Chondrocyte (in vitro differentiated cells): ENCODE measurements at regions not wholly inside any gene's neighbourhood (a gene's known extent, or its start where the extent isn't known, plus 50 kb on each side); places are given as distances from the start of the nearest gene placed in this dataset.

Experiments used
- DNase-seq: peaks from one replicate; pipeline ENCODE4 v3.0.0; 2021; ENCODE audit warnings: mixed read lengths, low spot score
- H3K27ac Mint-ChIP-seq: one replicate; pipeline ENCODE4 v1.8.0; 2021; ENCODE audit warnings: mild to moderate bottlenecking, moderate library complexity, mixed read lengths; ENCODE audit not compliant: unreplicated experiment
- H3K27me3 Mint-ChIP-seq: 2 replicates; pipeline ENCODE4 v1.8.0; 2021; ENCODE audit warnings: low read depth, mixed read lengths
- H3K36me3 Mint-ChIP-seq: 2 replicates; pipeline ENCODE4 v1.8.0; 2021; ENCODE audit warnings: low read depth, mixed read lengths
- H3K4me1 Mint-ChIP-seq: 2 replicates; pipeline ENCODE4 v1.8.0; 2021; ENCODE audit warnings: low read depth, mild to moderate bottlenecking, mixed read lengths
- H3K4me3 Mint-ChIP-seq: one replicate; pipeline ENCODE4 v1.8.0; 2021; ENCODE audit warnings: mild to moderate bottlenecking, moderate library complexity, mixed read lengths; ENCODE audit not compliant: unreplicated experiment
- H3K9me3 Mint-ChIP-seq: 2 replicates; pipeline ENCODE4 v1.8.0; 2021; ENCODE audit warnings: low read depth, mixed read lengths
- TF ChIP-seq, protein P1 (sequence below): fragments of 200-600 bp; sonication (generic); IDR thresholded peaks from 2 replicates; pipeline ENCODE4 v1.5.0; 2021; ENCODE audit warnings: antibody characterized with exemption, mild to moderate bottlenecking, moderate library complexity

DNA sequence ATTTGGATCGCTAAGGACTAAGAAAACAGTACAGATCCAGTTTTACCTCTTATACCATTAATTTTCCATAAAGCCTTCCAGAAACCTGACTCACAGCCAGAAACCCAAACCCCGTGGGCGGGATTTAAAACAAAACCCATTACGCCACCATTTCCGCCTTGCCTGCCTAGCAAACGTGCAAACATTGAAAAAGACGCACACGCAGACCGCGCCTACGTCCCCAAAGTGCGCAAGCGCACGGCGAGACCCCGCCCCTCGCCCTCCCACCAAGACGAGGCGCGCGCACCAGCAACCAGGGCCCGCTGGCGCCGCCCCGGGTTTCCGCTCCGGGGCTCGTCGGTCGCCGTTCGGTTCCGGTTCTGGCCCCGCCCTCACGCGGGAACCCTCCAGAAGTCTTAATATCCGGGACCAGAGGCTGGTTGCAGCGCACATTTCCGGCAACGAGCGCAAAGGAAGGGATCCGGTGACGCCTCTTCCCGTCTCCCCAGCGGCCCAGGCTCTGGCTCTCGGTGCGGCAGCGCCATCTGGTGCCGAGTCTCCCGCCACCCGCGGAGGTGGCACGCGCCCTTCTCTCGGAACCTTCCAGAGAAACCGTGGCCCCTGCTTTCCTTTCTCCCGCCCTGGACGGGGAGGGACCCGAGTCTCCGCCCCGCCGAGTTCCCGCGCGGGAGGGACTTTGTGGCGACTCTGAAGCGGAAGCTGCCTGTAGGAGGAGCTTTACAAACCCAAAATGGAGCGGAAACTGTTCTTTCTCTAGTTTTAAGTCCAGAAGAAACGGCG is 256.9 kb upstream of the STARD13 start:
- TF ChIP-seq, protein P1, sequence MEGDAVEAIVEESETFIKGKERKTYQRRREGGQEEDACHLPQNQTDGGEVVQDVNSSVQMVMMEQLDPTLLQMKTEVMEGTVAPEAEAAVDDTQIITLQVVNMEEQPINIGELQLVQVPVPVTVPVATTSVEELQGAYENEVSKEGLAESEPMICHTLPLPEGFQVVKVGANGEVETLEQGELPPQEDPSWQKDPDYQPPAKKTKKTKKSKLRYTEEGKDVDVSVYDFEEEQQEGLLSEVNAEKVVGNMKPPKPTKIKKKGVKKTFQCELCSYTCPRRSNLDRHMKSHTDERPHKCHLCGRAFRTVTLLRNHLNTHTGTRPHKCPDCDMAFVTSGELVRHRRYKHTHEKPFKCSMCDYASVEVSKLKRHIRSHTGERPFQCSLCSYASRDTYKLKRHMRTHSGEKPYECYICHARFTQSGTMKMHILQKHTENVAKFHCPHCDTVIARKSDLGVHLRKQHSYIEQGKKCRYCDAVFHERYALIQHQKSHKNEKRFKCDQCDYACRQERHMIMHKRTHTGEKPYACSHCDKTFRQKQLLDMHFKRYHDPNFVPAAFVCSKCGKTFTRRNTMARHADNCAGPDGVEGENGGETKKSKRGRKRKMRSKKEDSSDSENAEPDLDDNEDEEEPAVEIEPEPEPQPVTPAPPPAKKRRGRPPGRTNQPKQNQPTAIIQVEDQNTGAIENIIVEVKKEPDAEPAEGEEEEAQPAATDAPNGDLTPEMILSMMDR, result peak; percentile 97
- Mint-ChIP-seq H3K36me3 (no peaks in the 10 kb centered on the region), H3K9me3 (no peaks in the 10 kb centered on the region), H3K4me1 (peaks cover 42% of the 10 kb centered on the region), H3K4me3 (peak overlapping the region; percentile 75), H3K27ac (peak overlapping the region; percentile 99), H3K27me3 (no peaks in the 10 kb centered on the region)
- peak; percentile 99 for DNase-seq

DNA sequence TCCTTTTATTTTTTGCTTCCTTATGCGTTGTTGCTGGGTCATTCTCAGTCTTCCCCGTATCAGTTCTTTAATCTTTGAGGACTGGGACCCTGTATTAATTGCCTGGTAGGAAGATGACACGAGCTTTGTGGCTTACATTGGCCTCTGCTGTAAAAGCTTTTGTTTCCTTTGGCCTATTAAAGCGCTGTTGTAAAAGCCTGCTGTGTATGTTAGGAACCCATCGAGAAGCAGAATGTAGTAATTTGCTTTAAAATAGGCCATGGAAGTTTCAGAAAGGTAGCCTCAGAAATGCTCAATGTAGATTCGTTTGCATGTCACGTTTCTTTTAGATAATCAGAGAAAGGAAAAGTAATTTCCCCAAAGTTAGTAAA is 257.5 kb upstream of the STARD13 start:
- Mint-ChIP-seq H3K36me3 (no peaks in the 10 kb centered on the region), H3K4me3 (peak overlapping the region; percentile 75), H3K9me3 (no peaks in the 10 kb centered on the region), H3K4me1 (peaks cover 36% of the 10 kb centered on the region), H3K27me3 (no peaks in the 10 kb centered on the region), H3K27ac (peak overlapping the region; percentile 99)
- TF ChIP-seq, protein P1, result no peak
- DNase-seq, result no peak

DNA sequence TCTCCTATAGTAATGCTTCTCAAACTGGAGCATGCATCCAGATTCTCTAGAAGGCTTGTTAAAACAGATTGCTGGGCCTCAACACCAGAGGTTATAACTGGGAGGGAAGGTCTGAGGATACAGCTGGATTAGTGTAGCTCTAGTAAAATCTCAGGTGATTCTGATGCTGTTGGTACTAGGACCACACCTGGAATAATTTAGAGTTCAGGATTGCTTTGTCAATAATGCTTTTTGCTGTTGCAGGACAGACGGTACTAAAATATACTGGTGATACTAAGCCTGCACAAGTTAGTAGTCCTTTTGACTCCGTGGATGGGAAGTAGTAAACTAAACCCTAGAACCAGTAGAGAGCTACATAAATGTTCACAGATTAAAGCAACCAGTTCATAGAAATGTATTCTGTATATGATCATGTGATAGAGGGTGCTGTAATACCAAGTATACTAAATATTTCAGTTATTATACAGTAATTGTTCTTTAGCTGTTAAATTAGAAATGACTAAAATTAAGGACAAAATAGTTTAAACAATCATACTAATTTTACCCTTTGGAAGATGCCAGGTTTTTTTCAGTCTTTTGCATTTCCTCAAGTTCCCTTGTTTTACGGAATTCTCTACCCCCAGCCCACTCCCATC is 258.2 kb upstream of the STARD13 start:
- Mint-ChIP-seq H3K4me3 (peak overlapping the region; percentile 75), H3K36me3 (no peaks in the 10 kb centered on the region), H3K4me1 (peaks cover 32% of the 10 kb centered on the region), H3K27ac (peak overlapping the region; percentile 99), H3K9me3 (no peaks in the 10 kb centered on the region), H3K27me3 (no peaks in the 10 kb centered on the region)
- no peak for DNase-seq
- TF ChIP-seq, protein P1, result peak; percentile 46

DNA sequence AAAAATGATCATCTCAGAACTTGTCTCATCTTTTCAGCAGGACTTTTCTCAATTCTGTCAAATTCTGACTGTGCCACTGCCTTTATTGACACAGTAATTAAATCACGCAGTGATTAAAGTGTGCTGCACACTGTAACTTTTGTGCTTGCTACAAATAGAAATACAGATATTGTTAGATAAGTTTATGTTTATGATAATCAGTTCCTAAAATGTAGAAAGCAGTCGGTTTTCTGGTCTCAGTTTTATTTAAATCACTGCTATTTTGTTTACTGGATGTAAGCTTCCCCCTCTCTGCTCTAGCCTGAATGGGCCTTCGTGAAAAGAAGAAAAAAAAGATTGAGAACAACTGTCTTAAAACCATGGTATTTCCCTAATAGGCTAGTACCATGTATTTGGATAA is 258.8 kb upstream of the STARD13 start:
- no peaks in the 10 kb centered on the region for H3K27me3 Mint-ChIP-seq
- TF ChIP-seq, protein P1, result no peak
- no peaks in the 10 kb centered on the region for H3K9me3 Mint-ChIP-seq
- H3K27ac Mint-ChIP-seq, result peak overlapping the region; percentile 41
- peaks cover 32% of the 10 kb centered on the region for H3K4me1 Mint-ChIP-seq
- no peaks in the 10 kb centered on the region for H3K36me3 Mint-ChIP-seq
- no peak overlapping the region for H3K4me3 Mint-ChIP-seq
- DNase-seq, result no peak

DNA sequence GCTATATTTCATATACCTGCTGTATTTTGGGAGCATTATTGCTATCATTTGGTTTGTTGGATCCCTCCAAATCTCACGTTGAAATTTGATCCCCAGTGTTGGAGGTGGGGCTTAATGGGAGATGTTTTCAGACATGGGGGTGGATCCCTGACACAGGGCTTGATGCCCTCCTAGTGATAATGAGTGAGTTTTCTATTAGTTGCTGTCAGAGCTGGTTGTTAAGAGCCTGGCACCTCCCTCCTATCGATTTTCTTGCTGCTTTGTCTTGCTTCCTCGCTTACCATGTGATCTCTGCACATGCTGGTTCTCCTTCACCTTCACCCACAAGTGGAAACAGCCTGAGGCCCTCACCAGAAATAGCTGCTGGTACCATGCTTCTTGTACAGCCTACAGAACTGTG is 259.9 kb upstream of the STARD13 start:
- Mint-ChIP-seq H3K27me3 (no peaks in the 10 kb centered on the region), H3K9me3 (peaks cover 2% of the 10 kb centered on the region), H3K36me3 (no peaks in the 10 kb centered on the region), H3K4me3 (no peak overlapping the region), H3K4me1 (peaks cover 28% of the 10 kb centered on the region), H3K27ac (no peak overlapping the region)
- TF ChIP-seq, protein P1, result no peak
- DNase-seq, result no peak
